ENCODE measurements at regions not wholly inside any gene's neighbourhood (a gene's known extent, or its start where the extent isn't known, plus 50 kb on each side); places are given as distances from the start of the nearest gene placed in this dataset.

DNA sequence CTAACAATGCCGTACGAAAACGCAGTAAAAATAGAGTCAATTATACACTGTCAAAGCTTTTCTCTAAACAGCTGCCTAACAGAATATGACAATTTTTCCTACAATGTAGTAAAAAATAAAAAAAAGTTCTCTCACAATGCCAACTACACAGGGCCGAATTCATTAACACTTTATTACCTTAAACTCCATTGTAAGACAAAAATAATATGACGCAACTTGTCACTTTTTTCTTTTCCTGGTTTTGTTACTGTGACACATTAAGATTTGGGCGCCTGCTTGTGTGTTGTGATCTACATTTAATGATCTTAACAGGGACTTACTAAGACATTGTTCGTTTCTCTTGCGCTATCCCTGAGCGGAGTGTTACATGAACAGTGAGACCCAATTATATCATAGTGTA is 204.1 kb downstream of the INSC start:
- no peak overlapping the region for H3K4me3 ChIP-seq
- TF ChIP-seq, protein P1, sequence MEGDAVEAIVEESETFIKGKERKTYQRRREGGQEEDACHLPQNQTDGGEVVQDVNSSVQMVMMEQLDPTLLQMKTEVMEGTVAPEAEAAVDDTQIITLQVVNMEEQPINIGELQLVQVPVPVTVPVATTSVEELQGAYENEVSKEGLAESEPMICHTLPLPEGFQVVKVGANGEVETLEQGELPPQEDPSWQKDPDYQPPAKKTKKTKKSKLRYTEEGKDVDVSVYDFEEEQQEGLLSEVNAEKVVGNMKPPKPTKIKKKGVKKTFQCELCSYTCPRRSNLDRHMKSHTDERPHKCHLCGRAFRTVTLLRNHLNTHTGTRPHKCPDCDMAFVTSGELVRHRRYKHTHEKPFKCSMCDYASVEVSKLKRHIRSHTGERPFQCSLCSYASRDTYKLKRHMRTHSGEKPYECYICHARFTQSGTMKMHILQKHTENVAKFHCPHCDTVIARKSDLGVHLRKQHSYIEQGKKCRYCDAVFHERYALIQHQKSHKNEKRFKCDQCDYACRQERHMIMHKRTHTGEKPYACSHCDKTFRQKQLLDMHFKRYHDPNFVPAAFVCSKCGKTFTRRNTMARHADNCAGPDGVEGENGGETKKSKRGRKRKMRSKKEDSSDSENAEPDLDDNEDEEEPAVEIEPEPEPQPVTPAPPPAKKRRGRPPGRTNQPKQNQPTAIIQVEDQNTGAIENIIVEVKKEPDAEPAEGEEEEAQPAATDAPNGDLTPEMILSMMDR (IDR thresholded peaks at IDR 0.05) = no peak
- no peaks in the 10 kb centered on the region for H3K9me3 ChIP-seq
- no peak for DNase-seq
- intact Hi-C loops (cut with DNase I) = no loop called here
- no peaks in the 10 kb centered on the region for H3K36me3 ChIP-seq
- FAIRE-seq = no peak
- H3K27ac ChIP-seq = no peak overlapping the region
- no peaks in the 10 kb centered on the region for H3K4me1 ChIP-seq
- H3K27me3 ChIP-seq = no peaks in the 10 kb centered on the region
- ATAC-seq = no peak
- 86 to 92% methylated on average over 9 of the region's 9 CpGs for WGBS, 2 donors

DNA sequence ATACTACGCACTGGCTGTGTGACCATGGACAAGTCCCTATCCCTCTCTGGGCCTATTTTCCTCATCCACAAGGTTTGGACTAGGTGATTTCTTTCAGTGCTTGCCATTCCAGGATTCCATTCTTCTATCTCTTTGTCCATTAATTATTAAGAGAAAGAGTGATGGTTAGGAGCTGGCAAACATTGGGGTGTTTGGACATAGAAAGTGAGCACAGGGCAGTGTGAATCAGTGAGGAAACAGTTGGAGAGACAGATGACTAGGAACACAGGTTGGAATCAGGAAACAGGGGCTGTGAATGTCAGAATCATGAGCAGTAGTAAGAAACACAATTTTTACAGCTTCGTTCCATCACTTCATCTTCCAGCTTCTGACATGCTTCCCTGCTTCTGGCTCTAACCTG is 211.8 kb downstream of the INSC start:
- Histone ChIP-seq H3K4me3 (no peak overlapping the region), H3K27ac (no peak overlapping the region), H3K9me3 (no peaks in the 10 kb centered on the region), H3K27me3 (no peaks in the 10 kb centered on the region), H3K36me3 (no peaks in the 10 kb centered on the region), H3K4me1 (no peaks in the 10 kb centered on the region)
- ATAC-seq (no peak), DNase-seq (no peak), FAIRE-seq (no peak)
- WGBS, 2 donors = 86 to 87% methylated on average over 2 of the region's 2 CpGs
- intact Hi-C loops (cut with DNase I) = loop anchor here in 2 of 3 donors (10.0 kb wide), 1 partner anchor 1288 kb away; no protein-coding TSS in a partner anchor
- TF ChIP-seq, protein P1 (IDR thresholded peaks at IDR 0.05) = no peak

DNA sequence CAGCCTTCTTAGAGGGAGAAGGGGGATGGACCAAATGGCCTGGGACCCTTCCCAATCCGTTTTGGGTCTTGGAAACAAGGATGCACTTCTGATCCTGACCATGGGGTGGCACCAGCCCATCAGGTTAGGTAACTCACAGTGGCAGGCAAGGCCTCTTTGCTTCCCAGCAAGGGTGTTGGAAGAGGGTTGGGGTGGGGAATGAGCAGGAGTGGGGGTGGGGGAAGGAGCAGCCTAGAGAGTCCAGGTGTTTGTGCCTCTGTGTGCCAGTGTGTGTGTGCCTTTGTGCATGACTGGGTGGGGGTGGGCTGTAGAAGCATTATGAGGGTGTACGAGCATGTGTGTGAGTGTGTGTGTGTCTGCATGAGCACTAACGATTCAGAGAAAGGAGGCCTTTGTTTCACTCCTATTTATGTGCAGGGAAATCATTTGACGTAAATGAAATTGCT is 213.1 kb downstream of the INSC start:
- no peak overlapping the region for H3K27ac ChIP-seq
- H3K9me3 ChIP-seq = no peaks in the 10 kb centered on the region
- peak; percentile 27 to 69 (median 52) for DNase-seq
- 40 to 51% methylated on average over 4 of the region's 4 CpGs for WGBS, 2 donors
- H3K4me3 ChIP-seq = no peak overlapping the region
- H3K4me1 ChIP-seq = no peaks in the 10 kb centered on the region
- TF ChIP-seq, protein P1 (IDR thresholded peaks at IDR 0.05) = peak in 3 of 4 donors; percentile 33 to 47 (median 44)
- intact Hi-C loops (cut with DNase I) = loop anchor here in 2 of 3 donors (10.0 kb wide), 1 partner anchor 1287 kb away; no protein-coding TSS in a partner anchor
- FAIRE-seq = no peak
- ATAC-seq = peak; percentile 63 to 92 (median 88)
- no peaks in the 10 kb centered on the region for H3K36me3 ChIP-seq
- H3K27me3 ChIP-seq = no peaks in the 10 kb centered on the region

DNA sequence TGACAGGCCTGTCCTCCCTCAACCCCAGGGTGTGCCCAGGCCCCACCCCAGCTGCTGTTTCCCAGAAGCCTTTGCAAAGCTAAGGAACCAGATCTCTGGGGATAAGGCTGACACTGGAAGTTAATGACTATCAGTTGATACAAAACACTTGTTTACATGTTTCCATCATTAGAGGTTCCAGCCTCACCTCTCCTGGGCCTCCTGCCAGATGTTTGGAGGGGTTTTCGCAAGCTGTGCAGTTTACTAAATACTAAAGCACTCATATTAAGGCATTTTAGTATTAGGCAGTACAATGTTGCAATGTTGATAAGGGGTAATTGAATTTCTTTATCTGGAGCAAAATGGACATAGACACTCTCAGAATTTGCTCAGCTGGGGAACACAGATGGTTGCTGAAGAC is 218.7 kb downstream of the INSC start:
- Histone ChIP-seq H3K9me3 (no peaks in the 10 kb centered on the region), H3K27ac (no peak overlapping the region), H3K27me3 (no peaks in the 10 kb centered on the region), H3K36me3 (no peaks in the 10 kb centered on the region), H3K4me1 (no peaks in the 10 kb centered on the region), H3K4me3 (no peak overlapping the region)
- FAIRE-seq (no peak), ATAC-seq (no peak), DNase-seq (no peak)
- TF ChIP-seq, protein P1 (IDR thresholded peaks at IDR 0.05) = no peak
- intact Hi-C loops (cut with DNase I) = no loop called here
- WGBS, 2 donors = 66 to 75% methylated on average over 1 of the region's 1 CpG

DNA sequence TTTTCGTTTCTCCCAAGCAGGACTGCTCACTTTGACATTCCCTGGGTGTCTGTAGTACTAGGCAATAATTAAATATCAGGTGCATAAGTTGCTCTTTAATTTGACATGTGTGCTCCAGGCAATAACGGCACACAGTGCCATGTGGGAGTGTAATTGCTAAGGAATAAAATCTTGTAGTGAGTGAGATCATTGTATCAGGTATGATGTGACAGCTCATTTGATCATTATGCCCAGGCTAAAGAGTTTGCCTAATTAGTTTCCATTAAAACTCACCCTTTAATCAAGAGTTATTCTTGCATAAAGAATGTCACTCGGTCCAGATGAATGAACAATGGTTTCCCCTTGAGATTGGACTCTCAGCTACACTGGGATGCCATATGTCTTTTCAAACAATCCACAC is 220.0 kb downstream of the INSC start:
- DNase-seq (no peak), FAIRE-seq (no peak), ATAC-seq (no peak)
- no peaks in the 10 kb centered on the region for H3K4me1 ChIP-seq
- TF ChIP-seq, protein P1 (IDR thresholded peaks at IDR 0.05) = no peak
- H3K27ac ChIP-seq = no peak overlapping the region
- no peaks in the 10 kb centered on the region for H3K9me3 ChIP-seq
- H3K36me3 ChIP-seq = no peaks in the 10 kb centered on the region
- H3K27me3 ChIP-seq = no peaks in the 10 kb centered on the region
- H3K4me3 ChIP-seq = no peak overlapping the region
- intact Hi-C loops (cut with DNase I) = no loop called here
- WGBS, 2 donors = 56 to 66% methylated on average over 3 of the region's 3 CpGs
